Trophoblast cell (in vitro differentiated cells and primary cell): ENCODE measurements at regions not wholly inside any gene's neighbourhood (a gene's known extent, or its start where the extent isn't known, plus 50 kb on each side); places are given as distances from the start of the nearest gene placed in this dataset.

Experiments used
- DNase-seq, 2 donors: peaks; one replicate each; pipeline ENCODE4 v3.0.0-alpha.2; 2016
- H2AFZ ChIP-seq: 2 replicates; pipeline ENCODE4 v1.6.1; 2013; ENCODE audit warnings: low read length, moderate library complexity, mild to moderate bottlenecking; ENCODE audit not compliant: insufficient read depth, poor library complexity
- H2AK5ac ChIP-seq: 2 replicates; pipeline ENCODE4 v1.6.1; 2013; ENCODE audit warnings: mild to moderate bottlenecking, low read length
- H2BK120ac ChIP-seq: 2 replicates; pipeline ENCODE4 v1.6.1; 2013; ENCODE audit warnings: low read length, mild to moderate bottlenecking, moderate library complexity; ENCODE audit not compliant: insufficient read depth, poor library complexity
- H2BK12ac ChIP-seq: 2 replicates; pipeline ENCODE4 v1.6.1; 2013; ENCODE audit warnings: mild to moderate bottlenecking, low read length, moderate library complexity
- H2BK5ac ChIP-seq: 2 replicates; pipeline ENCODE4 v1.6.1; 2013; ENCODE audit warnings: low read length, low read depth, moderate library complexity, mild to moderate bottlenecking; ENCODE audit not compliant: poor library complexity
- H3K14ac ChIP-seq: 2 replicates; pipeline ENCODE4 v1.6.1; 2013; ENCODE audit warnings: mild to moderate bottlenecking, low read length
- H3K18ac ChIP-seq: 2 replicates; pipeline ENCODE4 v1.6.1; 2013; ENCODE audit warnings: mild to moderate bottlenecking, low read length
- H3K23ac ChIP-seq: 2 replicates; pipeline ENCODE4 v1.6.1; 2013; ENCODE audit warnings: low read length
- H3K27ac ChIP-seq: 2 replicates; pipeline ENCODE4 v1.5.1; 2013; ENCODE audit warnings: low read depth, mild to moderate bottlenecking, inconsistent platforms, low read length, moderate library complexity
- H3K27me3 ChIP-seq: 2 replicates; pipeline ENCODE4 v1.6.1; 2013; ENCODE audit warnings: inconsistent platforms, mild to moderate bottlenecking, low read length, moderate library complexity; ENCODE audit not compliant: insufficient read depth
- H3K36me3 ChIP-seq, 2 experiments: 1 replicate in 1 of 2; 2 replicates in 1 of 2; pipeline ENCODE4 v1.6.1; 2013; ENCODE audit warnings: low read length in 2 of 2, mild to moderate bottlenecking in 2 of 2, moderate library complexity in 1 of 2; ENCODE audit not compliant: insufficient read depth in 2 of 2, control insufficient read depth in 1 of 2
- H3K4ac ChIP-seq: 2 replicates; pipeline ENCODE4 v1.6.1; 2013; ENCODE audit warnings: low read depth, mild to moderate bottlenecking, low read length, moderate library complexity
- H3K4me1 ChIP-seq, 2 experiments: 1 replicate in 1 of 2; 2 replicates in 1 of 2; pipeline ENCODE4 v1.6.1; 2013; ENCODE audit warnings: low read length in 2 of 2, mild to moderate bottlenecking in 2 of 2, moderate library complexity in 1 of 2; ENCODE audit not compliant: insufficient read depth in 2 of 2, control insufficient read depth in 1 of 2
- H3K4me2 ChIP-seq: 2 replicates; pipeline ENCODE4 v1.6.1; 2013; ENCODE audit warnings: inconsistent platforms, mild to moderate bottlenecking, low read length, moderate library complexity
- H3K4me3 ChIP-seq: 2 replicates; pipeline ENCODE4 v1.5.1; 2013; ENCODE audit warnings: mild to moderate bottlenecking, low read depth, low read length, inconsistent platforms
- H3K79me1 ChIP-seq: one replicate; pipeline ENCODE4 v1.6.1; 2013; ENCODE audit warnings: low read length
- H3K79me2 ChIP-seq: 2 replicates; pipeline ENCODE4 v1.6.1; 2013; ENCODE audit warnings: low read length, mild to moderate bottlenecking; ENCODE audit not compliant: control insufficient read depth, insufficient read depth, poor library complexity
- H3K9ac ChIP-seq: 2 replicates; pipeline ENCODE4 v1.6.1; 2013; ENCODE audit warnings: mild to moderate bottlenecking, low read length
- H3K9me3 ChIP-seq: 2 replicates; pipeline ENCODE4 v1.6.1; 2013; ENCODE audit warnings: low read depth, mild to moderate bottlenecking, control low read depth, inconsistent platforms, low read length; ENCODE audit not compliant: insufficient read depth
- H4K12ac ChIP-seq: 2 replicates; pipeline ENCODE4 v1.6.1; 2013; ENCODE audit warnings: low read depth, mild to moderate bottlenecking, low read length, moderate library complexity
- H4K8ac ChIP-seq: 2 replicates; pipeline ENCODE4 v1.6.1; 2013; ENCODE audit warnings: low read depth, mild to moderate bottlenecking, low read length, moderate library complexity
- H4K91ac ChIP-seq: one replicate; pipeline ENCODE4 v1.6.1; 2013; ENCODE audit warnings: low read depth, mild to moderate bottlenecking, low read length, moderate library complexity
- WGBS: extraction: QIAGEN DNeasy Blood & Tissue Kit; methylation state at CpG from one replicate; pipeline ENCODE4 v1.1.7; 2013; ENCODE audit warnings: missing lambda C conversion rate; ENCODE audit not compliant: insufficient read length, insufficient coverage; ENCODE audit errors: extremely low coverage; 5-methylcytosine and 5-hydroxymethylcytosine counted together

- H3K4ac ChIP-seq: no peak overlapping the region
- no peak overlapping the region for H3K27ac ChIP-seq
- DNase-seq: no peak
- H3K79me1 ChIP-seq: no peaks in the 10 kb centered on the region
- H2AFZ ChIP-seq: no peak overlapping the region
- H3K27me3 ChIP-seq: no peaks in the 10 kb centered on the region
- no peak overlapping the region for H3K9ac ChIP-seq
- H4K12ac ChIP-seq: no peak overlapping the region
- H3K14ac ChIP-seq: no peak overlapping the region
- H3K18ac ChIP-seq: no peak overlapping the region
- no peaks in the 10 kb centered on the region for H3K79me2 ChIP-seq
- H2AK5ac ChIP-seq: no peak overlapping the region
- H4K8ac ChIP-seq: no peak overlapping the region
- peaks cover 2% of the 10 kb centered on the region for H3K9me3 ChIP-seq
- H3K4me3 ChIP-seq: no peak overlapping the region
- no CpG with 5 or more reads among the region's 4 CpGs for WGBS
- no peak overlapping the region for H3K4me2 ChIP-seq
- H2BK5ac ChIP-seq: no peak overlapping the region
- no peaks in the 10 kb centered on the region for H3K36me3 ChIP-seq
- H3K23ac ChIP-seq: no peak overlapping the region
- H2BK120ac ChIP-seq: no peak overlapping the region
- H2BK12ac ChIP-seq: no peak overlapping the region
- no peak overlapping the region for H4K91ac ChIP-seq
- peaks cover 3 to 9% of the 10 kb centered on the region in 2 experiments for H3K4me1 ChIP-seq
Measured at GRCh38 chr9:24391095-24391494, 154.6 kb downstream of the IZUMO3 start.

DNA sequence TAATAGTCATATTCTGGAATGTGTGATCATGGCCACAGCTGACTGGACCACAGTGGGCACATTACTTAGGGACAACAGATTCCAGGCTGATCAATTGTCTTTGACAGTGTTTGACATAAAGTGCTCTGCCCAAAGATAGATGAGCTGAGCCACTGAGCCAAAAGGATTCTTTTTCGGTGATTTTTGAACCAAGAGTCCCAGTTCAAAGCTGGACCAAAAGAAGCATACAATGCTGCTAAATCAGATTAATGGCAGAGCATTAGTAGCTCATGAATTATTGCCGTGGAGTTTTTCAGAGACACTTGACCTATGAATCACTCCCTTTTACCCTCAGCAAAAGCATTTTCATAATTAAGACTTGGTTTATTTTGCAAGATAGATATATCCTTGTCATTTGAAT lies 160.6 kb downstream of the IZUMO3 start:
- H3K14ac ChIP-seq: no peak overlapping the region
- no peak for DNase-seq
- no peak overlapping the region for H4K91ac ChIP-seq
- H3K36me3 ChIP-seq: no peaks in the 10 kb centered on the region
- H3K27ac ChIP-seq: no peak overlapping the region
- no peaks in the 10 kb centered on the region for H3K79me1 ChIP-seq
- H4K8ac ChIP-seq: no peak overlapping the region
- no peak overlapping the region for H3K4ac ChIP-seq
- no peak overlapping the region for H3K9ac ChIP-seq
- no peak overlapping the region for H3K23ac ChIP-seq
- H2AK5ac ChIP-seq: no peak overlapping the region
- H2BK12ac ChIP-seq: no peak overlapping the region
- no peaks in the 10 kb centered on the region for H3K9me3 ChIP-seq
- no peak overlapping the region for H3K4me3 ChIP-seq
- no peaks in the 10 kb centered on the region for H3K79me2 ChIP-seq
- H2BK5ac ChIP-seq: no peak overlapping the region
- no peak overlapping the region for H2BK120ac ChIP-seq
- H3K4me2 ChIP-seq: no peak overlapping the region
- no peaks in the 10 kb centered on the region for H3K4me1 ChIP-seq
- H3K27me3 ChIP-seq: no peaks in the 10 kb centered on the region
- no peak overlapping the region for H4K12ac ChIP-seq
- WGBS: no CpG with 5 or more reads among the region's 2 CpGs
- H2AFZ ChIP-seq: no peak overlapping the region
- H3K18ac ChIP-seq: no peak overlapping the region

GRCh38 chr9:24382566-24382965 lies 163.1 kb downstream of the IZUMO3 start:
- Histone ChIP-seq H3K9me3 (no peaks in the 10 kb centered on the region), H3K23ac (no peak overlapping the region), H4K8ac (no peak overlapping the region), H3K4me1 (no peaks in the 10 kb centered on the region), H2BK12ac (no peak overlapping the region), H4K91ac (no peak overlapping the region), H3K9ac (no peak overlapping the region), H3K4me3 (no peak overlapping the region), H3K27ac (no peak overlapping the region), H3K4ac (no peak overlapping the region), H3K27me3 (no peaks in the 10 kb centered on the region), H2BK5ac (no peak overlapping the region), H3K79me2 (no peaks in the 10 kb centered on the region), H3K4me2 (no peak overlapping the region), H4K12ac (no peak overlapping the region), H3K36me3 (no peaks in the 10 kb centered on the region), H3K14ac (no peak overlapping the region), H2BK120ac (no peak overlapping the region), H3K79me1 (no peaks in the 10 kb centered on the region), H2AFZ (no peak overlapping the region), H2AK5ac (no peak overlapping the region), H3K18ac (no peak overlapping the region)
- DNase-seq: no peak
- WGBS: no CpG with 5 or more reads among the region's 3 CpGs

DNA sequence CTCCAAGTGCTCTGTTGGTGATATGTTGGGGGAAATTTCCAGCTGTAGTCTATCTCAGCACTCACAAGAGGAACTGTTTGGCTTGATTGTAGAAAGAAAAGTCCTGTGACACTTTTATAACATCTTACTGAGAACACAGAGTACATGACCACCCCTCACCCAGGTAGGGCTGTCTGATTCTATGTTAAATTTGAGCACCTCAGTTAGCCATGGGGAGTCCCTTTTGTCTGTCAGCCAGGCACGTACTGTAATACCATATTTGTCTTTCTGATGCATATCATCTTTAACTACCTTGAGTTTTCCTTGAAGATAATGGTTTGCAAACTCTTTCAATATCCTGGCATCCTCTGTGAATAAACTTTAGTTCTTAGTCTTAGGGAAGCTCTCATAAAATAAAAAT lies 164.5 kb downstream of the IZUMO3 start:
- Histone ChIP-seq H2AFZ (no peak overlapping the region), H3K4me3 (no peak overlapping the region), H3K18ac (no peak overlapping the region), H3K4me2 (no peak overlapping the region), H3K9ac (no peak overlapping the region), H3K4ac (no peak overlapping the region), H4K12ac (no peak overlapping the region), H3K23ac (no peak overlapping the region), H2BK5ac (no peak overlapping the region), H2BK120ac (no peak overlapping the region), H3K9me3 (peaks cover 3% of the 10 kb centered on the region), H3K79me2 (no peaks in the 10 kb centered on the region), H2BK12ac (no peak overlapping the region), H3K27ac (no peak overlapping the region), H3K79me1 (no peaks in the 10 kb centered on the region), H2AK5ac (no peak overlapping the region), H3K36me3 (peaks cover 2 to 3% of the 10 kb centered on the region in 2 experiments), H3K14ac (no peak overlapping the region), H3K4me1 (no peaks in the 10 kb centered on the region), H4K91ac (no peak overlapping the region), H4K8ac (no peak overlapping the region), H3K27me3 (no peaks in the 10 kb centered on the region)
- no CpG with 5 or more reads among the region's 1 CpG for WGBS
- DNase-seq: no peak
